Endodermal cell (in vitro differentiated cells): ENCODE measurements at regions not wholly inside any gene's neighbourhood (a gene's known extent, or its start where the extent isn't known, plus 50 kb on each side); places are given as distances from the start of the nearest gene placed in this dataset.
A peak's percentile ranks its signal among the peaks of the same experiment; 100 is the strongest.

ENCODE experiments used
- DNase-seq: peaks from one replicate; pipeline ENCODE4 v3.0.0-alpha.2; 2017
- H3K27ac ChIP-seq: 2 replicates; pipeline ENCODE4 v1.5.1; 2013; ENCODE audit warnings: mild to moderate bottlenecking, low read depth, low read length, moderate library complexity
- H3K27me3 ChIP-seq: 2 replicates; pipeline ENCODE4 v1.6.1; 2013; ENCODE audit warnings: mild to moderate bottlenecking, low read length, moderate library complexity; ENCODE audit not compliant: insufficient read depth, control insufficient read depth, poor library complexity, severe bottlenecking
- H3K36me3 ChIP-seq: 2 replicates; pipeline ENCODE4 v1.7.0; 2013; ENCODE audit warnings: mild to moderate bottlenecking, low read length, moderate library complexity; ENCODE audit not compliant: control insufficient read depth, insufficient read depth
- H3K4me1 ChIP-seq: one replicate; pipeline ENCODE4 v1.7.0; 2013; ENCODE audit warnings: low read length; ENCODE audit not compliant: control insufficient read depth, insufficient read depth
- H3K4me3 ChIP-seq: 2 replicates; pipeline ENCODE4 v1.5.1; 2013; ENCODE audit warnings: mild to moderate bottlenecking, low read length, moderate library complexity
- H3K9ac ChIP-seq: 2 replicates; pipeline ENCODE4 v1.6.1; 2013; ENCODE audit warnings: mild to moderate bottlenecking, low read length, moderate library complexity; ENCODE audit not compliant: poor library complexity, severe bottlenecking; ENCODE audit errors: extremely low read depth
- H3K9me3 ChIP-seq: 2 replicates; pipeline ENCODE4 v1.6.1; 2013; ENCODE audit warnings: mild to moderate bottlenecking, low read length, moderate library complexity; ENCODE audit not compliant: control insufficient read depth
- H3K27ac Mint-ChIP-seq: 2 replicates; pipeline ENCODE4 v1.8.0; 2020; ENCODE audit warnings: mixed read lengths
- H3K27me3 Mint-ChIP-seq: 2 replicates; pipeline ENCODE4 v1.8.0; 2021; ENCODE audit warnings: mild to moderate bottlenecking, mixed read lengths; ENCODE audit not compliant: insufficient read depth
- H3K36me3 Mint-ChIP-seq: 2 replicates; pipeline ENCODE4 v1.8.0; 2020; ENCODE audit warnings: low read depth, mixed read lengths
- H3K4me1 Mint-ChIP-seq: 2 replicates; pipeline ENCODE4 v1.8.0; 2020; ENCODE audit warnings: mixed read lengths
- H3K4me3 Mint-ChIP-seq: 2 replicates; pipeline ENCODE4 v1.8.0; 2020; ENCODE audit warnings: mild to moderate bottlenecking, moderate library complexity, mixed read lengths
- H3K9me3 Mint-ChIP-seq: 2 replicates; pipeline ENCODE4 v1.8.0; 2020; ENCODE audit warnings: mild to moderate bottlenecking, mixed read lengths
- CTCF ChIP-seq: fragments of 200-600 bp; sonication (generic); conservative IDR thresholded peaks from 2 replicates; pipeline ENCODE4 v1.5.0; 2021; ENCODE audit warnings: antibody characterized with exemption, mild to moderate bottlenecking
- WGBS, 2 experiments: methylation state at CpG; one replicate each; pipeline versions ENCODE4 v1.1.5 to v1.1.7; 2013; ENCODE audit warnings: missing lambda C conversion rate in 2 of 2, mixed read lengths in 1 of 2; ENCODE audit not compliant: insufficient coverage in 1 of 2, insufficient read length in 1 of 2; 5-methylcytosine and 5-hydroxymethylcytosine counted together

- Histone ChIP-seq H3K4me3 (no peak overlapping the region), H3K27me3 (no peaks in the 10 kb centered on the region), H3K36me3 (no peaks in the 10 kb centered on the region), H3K9ac (no peak overlapping the region), H3K9me3 (no peaks in the 10 kb centered on the region), H3K27ac (no peak overlapping the region), H3K4me1 (no peaks in the 10 kb centered on the region)
- WGBS, 2 experiments, result 91 to 100% methylated on average over 1 to 7 of the region's 7 CpGs
- TF ChIP-seq CTCF, result no peak
- H3K27ac Mint-ChIP-seq, result no peak overlapping the region
- peaks cover 9% of the 10 kb centered on the region for H3K4me1 Mint-ChIP-seq
- H3K27me3 Mint-ChIP-seq, result no peaks in the 10 kb centered on the region
- no peak overlapping the region for H3K4me3 Mint-ChIP-seq
- H3K36me3 Mint-ChIP-seq, result no peaks in the 10 kb centered on the region
- H3K9me3 Mint-ChIP-seq, result no peaks in the 10 kb centered on the region
- DNase-seq, result no peak
Measured at GRCh38 chr15:29942548-29942947, 120.3 kb upstream of the TJP1 start.

GRCh38 chr15:29942143-29942542 is 119.9 kb upstream of the TJP1 start:
- H3K9me3 Mint-ChIP-seq, result no peaks in the 10 kb centered on the region
- Histone ChIP-seq H3K9me3 (no peaks in the 10 kb centered on the region), H3K4me1 (no peaks in the 10 kb centered on the region), H3K9ac (no peak overlapping the region), H3K36me3 (no peaks in the 10 kb centered on the region), H3K27me3 (no peaks in the 10 kb centered on the region), H3K27ac (no peak overlapping the region), H3K4me3 (no peak overlapping the region)
- H3K4me1 Mint-ChIP-seq, result peaks cover 9% of the 10 kb centered on the region
- no peaks in the 10 kb centered on the region for H3K27me3 Mint-ChIP-seq
- no peak for DNase-seq
- H3K4me3 Mint-ChIP-seq, result no peak overlapping the region
- H3K36me3 Mint-ChIP-seq, result no peaks in the 10 kb centered on the region
- 47 to 54% methylated on average over 3 of the region's 3 CpGs for WGBS, 2 experiments
- TF ChIP-seq CTCF, result peak; percentile 73
- H3K27ac Mint-ChIP-seq, result no peak overlapping the region

GRCh38 chr15:29939404-29939803 is 117.1 kb upstream of the TJP1 start:
- Mint-ChIP-seq H3K4me1 (peaks cover 19% of the 10 kb centered on the region), H3K27ac (no peak overlapping the region), H3K4me3 (no peak overlapping the region), H3K27me3 (no peaks in the 10 kb centered on the region), H3K9me3 (no peaks in the 10 kb centered on the region), H3K36me3 (no peaks in the 10 kb centered on the region)
- TF ChIP-seq CTCF, result no peak
- H3K4me3 ChIP-seq, result no peak overlapping the region
- no peak overlapping the region for H3K9ac ChIP-seq
- H3K9me3 ChIP-seq, result no peaks in the 10 kb centered on the region
- H3K36me3 ChIP-seq, result no peaks in the 10 kb centered on the region
- H3K4me1 ChIP-seq, result peaks cover 4% of the 10 kb centered on the region
- no peak for DNase-seq
- H3K27me3 ChIP-seq, result no peaks in the 10 kb centered on the region
- 92% methylated on average over 1 of the region's 1 CpG; no CpG with 5 or more reads in 1 of the 2 experiments for WGBS, 2 experiments
- H3K27ac ChIP-seq, result no peak overlapping the region
